OCI-LY3 (cell line): ENCODE measurements at regions not wholly inside any gene's neighbourhood (a gene's known extent, or its start where the extent isn't known, plus 50 kb on each side); places are given as distances from the start of the nearest gene placed in this dataset.

Experiments
- CTCF ChIP-seq: fragments of 200-600, 300-600 bp; sonication (generic); IDR thresholded peaks from 2 replicates; pipeline ENCODE4 v1.5.1; 2014; ENCODE audit warnings: antibody characterized with exemption, low read length, low read depth
- EZH2phosphoT487 ChIP-seq: fragments of 200-600 bp; shearing (Covaris generic); IDR thresholded peaks from 2 replicates; pipeline ENCODE4 v1.6.1; 2018; ENCODE audit warnings: antibody characterized with exemption, mixed run types, low read depth

GRCh38 chrX:15073313-15073712 is 196.6 kb downstream of the ASB9 start:
- TF ChIP-seq CTCF = no peak
- TF ChIP-seq EZH2phosphoT487 = no peak
